ENCODE measurements at regions not wholly inside any gene's neighbourhood (a gene's known extent, or its start where the extent isn't known, plus 50 kb on each side); places are given as distances from the start of the nearest gene placed in this dataset.

DNA sequence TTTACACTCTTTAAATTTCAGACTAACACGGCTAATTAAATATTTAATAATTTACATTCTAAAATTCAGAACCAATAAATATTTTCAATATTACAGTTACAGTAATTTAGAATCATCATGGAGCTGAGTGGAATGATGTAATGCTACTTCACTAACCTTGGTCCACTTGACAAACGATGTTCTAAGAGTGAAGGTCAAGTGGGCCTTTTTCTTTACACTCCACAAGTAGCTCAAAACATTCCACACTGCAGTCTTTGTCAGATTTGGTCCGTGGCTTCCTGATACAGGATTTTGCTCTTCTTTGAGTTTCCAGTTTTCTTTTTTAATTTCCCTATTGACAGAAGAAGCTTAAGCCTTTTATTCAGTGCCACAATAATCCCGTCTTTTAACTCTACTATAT lies 164.6 kb upstream of the NRIP1 start:
- no peaks in the 10 kb centered on the region for H3K27me3 ChIP-seq (ENCODE audit: low read length)
- no peaks in the 10 kb centered on the region for H3K79me2 ChIP-seq (ENCODE audit: low read length)
- peaks cover 10% of the 10 kb centered on the region for H3K4me1 ChIP-seq (ENCODE audit: insufficient read depth, low read length)
- ATAC-seq: no peak
- H3F3A ChIP-seq (ENCODE audit: low read length, unreplicated experiment): no peaks in the 10 kb centered on the region
- no peak overlapping the region for H3K27ac ChIP-seq (ENCODE audit: low read length)
- H3K4me3 ChIP-seq (ENCODE audit: low read length): no peak overlapping the region
- H3K9ac ChIP-seq (ENCODE audit: low read length): no peak overlapping the region
- 0 out of 2 replicates have a peak, but pooled peaks cover 3% of the 10 kb centered on the region for H3K9me2 ChIP-seq (replicated peaks; ENCODE audit: low read length)
- CTCF ChIA-PET: no interaction called here
- no peak overlapping the region for H3K4me2 ChIP-seq (ENCODE audit: low read length)
- H3K9me3 ChIP-seq (ENCODE audit: low read length): no peaks in the 10 kb centered on the region
- no peak overlapping the region for H2AFZ ChIP-seq (ENCODE audit: low read length)
- POLR2A ChIA-PET (ENCODE audit: unreplicated experiment): no interaction called here
- no peaks in the 10 kb centered on the region for H3K36me3 ChIP-seq (ENCODE audit: low read depth, low read length)
- TF ChIP-seq EZH2 (IDR thresholded peaks at IDR 0.05; ENCODE audit: low read length, unreplicated experiment) (no peak), EZH2phosphoT487 (IDR thresholded peaks at IDR 0.05; ENCODE audit: borderline replicate concordance, low read length) (no peak)
- TF ChIP-seq, protein P1, sequence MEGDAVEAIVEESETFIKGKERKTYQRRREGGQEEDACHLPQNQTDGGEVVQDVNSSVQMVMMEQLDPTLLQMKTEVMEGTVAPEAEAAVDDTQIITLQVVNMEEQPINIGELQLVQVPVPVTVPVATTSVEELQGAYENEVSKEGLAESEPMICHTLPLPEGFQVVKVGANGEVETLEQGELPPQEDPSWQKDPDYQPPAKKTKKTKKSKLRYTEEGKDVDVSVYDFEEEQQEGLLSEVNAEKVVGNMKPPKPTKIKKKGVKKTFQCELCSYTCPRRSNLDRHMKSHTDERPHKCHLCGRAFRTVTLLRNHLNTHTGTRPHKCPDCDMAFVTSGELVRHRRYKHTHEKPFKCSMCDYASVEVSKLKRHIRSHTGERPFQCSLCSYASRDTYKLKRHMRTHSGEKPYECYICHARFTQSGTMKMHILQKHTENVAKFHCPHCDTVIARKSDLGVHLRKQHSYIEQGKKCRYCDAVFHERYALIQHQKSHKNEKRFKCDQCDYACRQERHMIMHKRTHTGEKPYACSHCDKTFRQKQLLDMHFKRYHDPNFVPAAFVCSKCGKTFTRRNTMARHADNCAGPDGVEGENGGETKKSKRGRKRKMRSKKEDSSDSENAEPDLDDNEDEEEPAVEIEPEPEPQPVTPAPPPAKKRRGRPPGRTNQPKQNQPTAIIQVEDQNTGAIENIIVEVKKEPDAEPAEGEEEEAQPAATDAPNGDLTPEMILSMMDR (conservative IDR thresholded peaks at IDR 0.05; ENCODE audit: low read depth, low read length): no peak
- no TSS peak for BruUV-seq (replicated peaks)
- DNase-seq: no peak
- H4K20me1 ChIP-seq (ENCODE audit: low read length): no peaks in the 10 kb centered on the region
- intact Hi-C loops (cut with micrococcal nuclease): no loop called here

DNA sequence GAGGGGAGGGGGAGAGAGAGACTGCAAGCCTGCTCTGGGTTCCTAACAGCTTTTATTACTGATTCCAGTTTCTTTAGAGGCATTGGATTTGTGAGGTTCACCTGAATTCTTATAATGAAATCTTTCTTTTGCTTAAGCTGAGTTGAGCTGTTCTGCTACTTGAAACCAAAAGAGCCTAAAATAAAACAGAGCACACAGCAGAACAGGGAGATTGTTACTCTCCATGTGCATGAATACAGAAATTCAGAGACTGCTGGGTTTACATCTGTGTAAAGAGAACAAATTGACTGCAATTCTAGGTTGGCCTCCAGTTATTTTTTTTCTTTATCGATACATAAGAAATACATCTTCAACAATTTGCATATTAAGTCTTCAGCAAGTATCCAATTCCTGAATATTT lies 168.8 kb upstream of the NRIP1 start:
- no peaks in the 10 kb centered on the region for H3K36me3 ChIP-seq (ENCODE audit: low read depth, low read length)
- no peaks in the 10 kb centered on the region for H4K20me1 ChIP-seq (ENCODE audit: low read length)
- ATAC-seq (no peak), DNase-seq (no peak)
- no peak overlapping the region for H2AFZ ChIP-seq (ENCODE audit: low read length)
- 0 out of 2 replicates have a peak, but pooled peaks cover 3% of the 10 kb centered on the region for H3K9me2 ChIP-seq (replicated peaks; ENCODE audit: low read length)
- H3K4me2 ChIP-seq (ENCODE audit: low read length): no peak overlapping the region
- no peak overlapping the region for H3K9ac ChIP-seq (ENCODE audit: low read length)
- TF ChIP-seq, protein P1 (conservative IDR thresholded peaks at IDR 0.05; ENCODE audit: low read depth, low read length): no peak
- TF ChIP-seq EZH2 (IDR thresholded peaks at IDR 0.05; ENCODE audit: low read length, unreplicated experiment) (no peak), EZH2phosphoT487 (IDR thresholded peaks at IDR 0.05; ENCODE audit: borderline replicate concordance, low read length) (no peak)
- no peak overlapping the region for H3K27ac ChIP-seq (ENCODE audit: low read length)
- no peaks in the 10 kb centered on the region for H3K79me2 ChIP-seq (ENCODE audit: low read length)
- no peaks in the 10 kb centered on the region for H3F3A ChIP-seq (ENCODE audit: low read length, unreplicated experiment)
- no peak overlapping the region for H3K4me3 ChIP-seq (ENCODE audit: low read length)
- no peaks in the 10 kb centered on the region for H3K9me3 ChIP-seq (ENCODE audit: low read length)
- POLR2A ChIA-PET (ENCODE audit: unreplicated experiment): no interaction called here
- CTCF ChIA-PET: no interaction called here
- intact Hi-C loops (cut with micrococcal nuclease): no loop called here
- H3K4me1 ChIP-seq (ENCODE audit: insufficient read depth, low read length): no peaks in the 10 kb centered on the region
- H3K27me3 ChIP-seq (ENCODE audit: low read length): no peaks in the 10 kb centered on the region
- BruUV-seq (replicated peaks): no TSS peak

DNA sequence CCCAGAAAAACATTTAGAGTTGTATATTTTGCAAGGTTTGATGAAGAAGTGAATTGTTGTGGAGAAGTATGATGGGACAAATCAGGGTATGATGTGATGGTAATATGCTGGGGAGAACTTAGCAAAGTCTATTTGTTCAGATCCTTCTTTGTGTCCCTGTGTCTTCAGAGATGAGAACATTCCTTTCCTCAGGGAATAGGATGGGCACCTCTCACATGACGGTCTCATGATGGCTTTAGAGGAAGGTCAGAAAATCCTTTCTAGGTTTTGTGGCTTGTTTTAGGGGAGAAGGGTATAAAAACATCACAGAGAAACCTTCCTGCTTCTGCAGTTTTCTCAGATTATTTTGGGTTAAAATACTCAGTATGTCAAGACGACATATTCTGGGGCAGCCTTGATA lies 171.3 kb upstream of the NRIP1 start:
- no peak overlapping the region for H3K9ac ChIP-seq (ENCODE audit: low read length)
- BruUV-seq (replicated peaks): no TSS peak
- H3K9me3 ChIP-seq (ENCODE audit: low read length): no peaks in the 10 kb centered on the region
- POLR2A ChIA-PET (ENCODE audit: unreplicated experiment): no interaction called here
- intact Hi-C loops (cut with micrococcal nuclease): no loop called here
- no peak overlapping the region for H2AFZ ChIP-seq (ENCODE audit: low read length)
- CTCF ChIA-PET: no interaction called here
- H4K20me1 ChIP-seq (ENCODE audit: low read length): no peaks in the 10 kb centered on the region
- 0 out of 2 replicates have a peak, but pooled peaks cover 3% of the 10 kb centered on the region for H3K9me2 ChIP-seq (replicated peaks; ENCODE audit: low read length)
- no peaks in the 10 kb centered on the region for H3K36me3 ChIP-seq (ENCODE audit: low read depth, low read length)
- TF ChIP-seq EZH2 (IDR thresholded peaks at IDR 0.05; ENCODE audit: low read length, unreplicated experiment) (no peak), EZH2phosphoT487 (IDR thresholded peaks at IDR 0.05; ENCODE audit: borderline replicate concordance, low read length) (no peak)
- TF ChIP-seq, protein P1 (conservative IDR thresholded peaks at IDR 0.05; ENCODE audit: low read depth, low read length): no peak
- DNase-seq (no peak), ATAC-seq (no peak)
- no peaks in the 10 kb centered on the region for H3K79me2 ChIP-seq (ENCODE audit: low read length)
- H3K4me3 ChIP-seq (ENCODE audit: low read length): no peak overlapping the region
- H3K4me1 ChIP-seq (ENCODE audit: insufficient read depth, low read length): no peaks in the 10 kb centered on the region
- H3K4me2 ChIP-seq (ENCODE audit: low read length): no peak overlapping the region
- no peak overlapping the region for H3K27ac ChIP-seq (ENCODE audit: low read length)
- H3F3A ChIP-seq (ENCODE audit: low read length, unreplicated experiment): no peaks in the 10 kb centered on the region
- H3K27me3 ChIP-seq (ENCODE audit: low read length): no peaks in the 10 kb centered on the region

All from PC-3 (cell line).